HEK293 (cell line): ENCODE measurements at regions not wholly inside any gene's neighbourhood (a gene's known extent, or its start where the extent isn't known, plus 50 kb on each side); places are given as distances from the start of the nearest gene placed in this dataset.

ENCODE experiments used
- CTCF ChIA-PET: fragments of 350-600 bp; formaldehyde crosslinking; extraction: SDS; loops from one replicate; lab custom pipeline; 2021; ENCODE audit warnings: antibody characterized with exemption; lab: Yijun Ruan, JAX
- POLR2A ChIA-PET: fragments of 300-600 bp; formaldehyde crosslinking; extraction: SDS; loops from one replicate; lab custom pipeline; 2020; ENCODE audit warnings: antibody characterized with exemption, inconsistent platforms; lab: Yijun Ruan, JAX
- H3K27ac ChIP-seq: fragments of 200-500 bp; sonication (Bioruptor generic); 2 replicates; pipeline ENCODE4 v1.5.1; 2014; ENCODE audit warnings: low read depth, low read length, control low read depth, inconsistent platforms; ENCODE audit errors: extremely low read depth
- H3K36me3 ChIP-seq, 2 experiments: fragments of 200-500 bp in 1 of 2; sonication (Bioruptor generic) in 1 of 2; 1 replicate in 1 of 2; 2 replicates in 1 of 2; pipeline ENCODE4 v1.5.1; 2014 to 2017; ENCODE audit warnings: inconsistent platforms in 2 of 2, low read length in 2 of 2; ENCODE audit not compliant: control insufficient read depth in 2 of 2, insufficient read depth in 1 of 2
- H3K4me1 ChIP-seq: fragments of 200-500 bp; sonication (Bioruptor generic); 2 replicates; pipeline ENCODE4 v1.5.1; 2014; ENCODE audit warnings: mild to moderate bottlenecking, low read length, inconsistent platforms; ENCODE audit not compliant: control insufficient read depth, insufficient read depth
- H3K4me3 ChIP-seq: 2 replicates; pipeline ENCODE4 v1.5.1; 2011; ENCODE audit warnings: low read depth, mild to moderate bottlenecking, control low read depth, low read length, moderate library complexity
- H3K9me3 ChIP-seq: fragments of 200-500 bp; sonication (Bioruptor generic); 2 replicates; pipeline ENCODE4 v1.5.1; 2014; ENCODE audit warnings: low read depth, low read length, inconsistent platforms; ENCODE audit not compliant: control insufficient read depth, insufficient read depth
- CTCF ChIP-seq: fragments of 450-650 bp; formaldehyde crosslinking; IDR thresholded peaks from 2 replicates; pipeline ENCODE4 v1.5.1; 2016; ENCODE audit warnings: missing biosample characterization, missing genetic modification characterization
- HOXC10 ChIP-seq: sonication (generic); formaldehyde crosslinking; IDR thresholded peaks from 2 replicates; pipeline ENCODE4 v1.8.1; 2023; ENCODE audit warnings: mild to moderate bottlenecking, missing genetic modification reagents
- KLF17 ChIP-seq: fragments of 450-650 bp; formaldehyde crosslinking; IDR thresholded peaks from 2 replicates; pipeline ENCODE4 v1.5.1; 2016; ENCODE audit warnings: missing biosample characterization, missing genetic modification characterization
- YY1 ChIP-seq: fragments of 450-650 bp; formaldehyde crosslinking; IDR thresholded peaks from 2 replicates; pipeline ENCODE4 v1.5.1; 2018; ENCODE audit warnings: missing biosample characterization, missing genetic modification characterization
- ZBTB21 ChIP-seq: fragments of 450-650 bp; formaldehyde crosslinking; IDR thresholded peaks from 2 replicates; pipeline ENCODE4 v1.5.1; 2017; ENCODE audit warnings: missing biosample characterization, missing genetic modification characterization
- ZBTB48 ChIP-seq: fragments of 450-650 bp; formaldehyde crosslinking; IDR thresholded peaks from 2 replicates; pipeline ENCODE4 v1.5.1; 2016; ENCODE audit warnings: missing biosample characterization, missing genetic modification characterization
- ZFP3 ChIP-seq: fragments of 450-650 bp; formaldehyde crosslinking; IDR thresholded peaks from 2 replicates; pipeline ENCODE4 v1.5.1; 2016; ENCODE audit warnings: low read depth, missing biosample characterization, missing genetic modification characterization
- ZFP69B ChIP-seq: fragments of 450-650 bp; formaldehyde crosslinking; IDR thresholded peaks from 2 replicates; pipeline ENCODE4 v1.5.1; 2016; ENCODE audit warnings: missing biosample characterization, missing genetic modification characterization
- ZNF18 ChIP-seq: fragments of 450-650 bp; formaldehyde crosslinking; IDR thresholded peaks from 2 replicates; pipeline ENCODE4 v1.5.1; 2016; ENCODE audit warnings: missing biosample characterization, missing genetic modification characterization
- ZNF449 ChIP-seq: fragments of 450-650 bp; formaldehyde crosslinking; IDR thresholded peaks from 2 replicates; pipeline ENCODE4 v1.5.1; 2017; ENCODE audit warnings: missing biosample characterization, mild to moderate bottlenecking, missing genetic modification characterization, moderate library complexity
- ZNF501 ChIP-seq: fragments of 450-650 bp; formaldehyde crosslinking; IDR thresholded peaks from 2 replicates; pipeline ENCODE4 v1.5.1; 2016; ENCODE audit warnings: missing biosample characterization, missing genetic modification characterization
- ZNF561 ChIP-seq: fragments of 450-650 bp; IDR thresholded peaks from 2 replicates; pipeline ENCODE4 v1.5.1; 2018; ENCODE audit warnings: missing biosample characterization, missing genetic modification characterization, borderline replicate concordance
- ZNF585B ChIP-seq: fragments of 450-650 bp; formaldehyde crosslinking; IDR thresholded peaks from 2 replicates; pipeline ENCODE4 v1.5.1; 2016; ENCODE audit warnings: missing biosample characterization, missing genetic modification characterization
- ZNF623 ChIP-seq: fragments of 450-650 bp; formaldehyde crosslinking; IDR thresholded peaks from 2 replicates; pipeline ENCODE4 v1.5.1; 2016; ENCODE audit warnings: missing biosample characterization, missing genetic modification characterization
- ZNF768 ChIP-seq: fragments of 450-650 bp; formaldehyde crosslinking; IDR thresholded peaks from 2 replicates; pipeline ENCODE4 v1.5.1; 2018; ENCODE audit warnings: missing biosample characterization, mild to moderate bottlenecking, missing genetic modification characterization
- ZNF792 ChIP-seq: fragments of 450-650 bp; formaldehyde crosslinking; IDR thresholded peaks from 2 replicates; pipeline ENCODE4 v1.5.1; 2016; ENCODE audit warnings: missing biosample characterization, missing genetic modification characterization

- TF ChIP-seq ZNF449 (tag by site-specific recombination), result no peak
- no peak for TF ChIP-seq ZNF501
These were observed 696.2 kb upstream of the WWC1 start (continued) for GRCh38 chr5:167595196-167595595.

- H3K27ac ChIP-seq, result no peak overlapping the region
- CTCF ChIA-PET, result no interaction called here
- H3K4me1 ChIP-seq, result no peaks in the 10 kb centered on the region
- TF ChIP-seq ZNF623 (tag by site-specific recombination) (no peak), ZNF768 (no peak), HOXC10 (CRISPR knock-in tag) (no peak), KLF17 (tag by site-specific recombination) (no peak), ZFP3 (tag by site-specific recombination) (no peak)
- H3K9me3 ChIP-seq, result no peaks in the 10 kb centered on the region
- H3K36me3 ChIP-seq, result no peaks in the 10 kb centered on the region
- no peak overlapping the region for H3K4me3 ChIP-seq
- POLR2A ChIA-PET, result no interaction called here
These were observed 693.3 kb upstream of the WWC1 start for GRCh38 chr5:167598166-167598565.

- Histone ChIP-seq H3K27ac (no peak overlapping the region), H3K9me3 (no peaks in the 10 kb centered on the region)
- POLR2A ChIA-PET, result no interaction called here
These were observed 689.4 kb upstream of the WWC1 start for GRCh38 chr5:167602067-167602466.

GRCh38 chr5:167603135-167603534 is 688.3 kb upstream of the WWC1 start:
- ChIA-PET CTCF (no interaction called here), POLR2A (no interaction called here)
- H3K4me3 ChIP-seq, result no peak overlapping the region
- H3K36me3 ChIP-seq, result no peaks in the 10 kb centered on the region
- no peaks in the 10 kb centered on the region for H3K4me1 ChIP-seq
- H3K9me3 ChIP-seq, result no peaks in the 10 kb centered on the region
- TF ChIP-seq ZBTB21 (no peak), ZNF18 (no peak)
- no peak overlapping the region for H3K27ac ChIP-seq

More at GRCh38 chr5:167602067-167602466, 689.4 kb upstream of the WWC1 start:
- TF ChIP-seq YY1 (tag by site-specific recombination) (no peak), ZNF585B (tag by site-specific recombination) (no peak), ZFP69B (tag by site-specific recombination) (no peak), CTCF (tag by site-specific recombination) (no peak), ZNF792 (tag by site-specific recombination) (no peak), ZNF561 (no peak), ZBTB48 (tag by site-specific recombination) (no peak)
- H3K4me3 ChIP-seq, result no peak overlapping the region
- no peaks in the 10 kb centered on the region for H3K36me3 ChIP-seq
- CTCF ChIA-PET, result no interaction called here
- H3K4me1 ChIP-seq, result no peaks in the 10 kb centered on the region
